Neural crest cell (in vitro differentiated cells): ENCODE measurements at regions not wholly inside any gene's neighbourhood (a gene's known extent, or its start where the extent isn't known, plus 50 kb on each side); places are given as distances from the start of the nearest gene placed in this dataset.

Experiments used
- DNase-seq: peaks from one replicate; pipeline ENCODE4 v3.0.0; 2021; ENCODE audit warnings: low read depth, mixed read lengths, low spot score
- H3K27ac Mint-ChIP-seq: one replicate; pipeline ENCODE4 v1.8.0; 2021; ENCODE audit warnings: mild to moderate bottlenecking, mixed read lengths; ENCODE audit not compliant: unreplicated experiment
- H3K27me3 Mint-ChIP-seq: 2 replicates; pipeline ENCODE4 v1.8.0; 2021; ENCODE audit warnings: low read depth, mild to moderate bottlenecking, mixed read lengths
- H3K36me3 Mint-ChIP-seq: 2 replicates; pipeline ENCODE4 v1.8.0; 2021; ENCODE audit warnings: low read depth, mild to moderate bottlenecking, mixed read lengths
- H3K4me1 Mint-ChIP-seq: 2 replicates; pipeline ENCODE4 v1.8.0; 2021; ENCODE audit warnings: mixed read lengths
- H3K4me3 Mint-ChIP-seq: one replicate; pipeline ENCODE4 v1.8.0; 2021; ENCODE audit warnings: mild to moderate bottlenecking, mixed read lengths
- H3K9me3 Mint-ChIP-seq: 2 replicates; pipeline ENCODE4 v1.8.0; 2021; ENCODE audit warnings: mixed read lengths
- CTCF ChIP-seq: fragments of 200-600 bp; sonication (generic); conservative IDR thresholded peaks from 2 replicates; pipeline ENCODE4 v1.5.0; 2021; ENCODE audit warnings: antibody characterized with exemption, mild to moderate bottlenecking

DNA sequence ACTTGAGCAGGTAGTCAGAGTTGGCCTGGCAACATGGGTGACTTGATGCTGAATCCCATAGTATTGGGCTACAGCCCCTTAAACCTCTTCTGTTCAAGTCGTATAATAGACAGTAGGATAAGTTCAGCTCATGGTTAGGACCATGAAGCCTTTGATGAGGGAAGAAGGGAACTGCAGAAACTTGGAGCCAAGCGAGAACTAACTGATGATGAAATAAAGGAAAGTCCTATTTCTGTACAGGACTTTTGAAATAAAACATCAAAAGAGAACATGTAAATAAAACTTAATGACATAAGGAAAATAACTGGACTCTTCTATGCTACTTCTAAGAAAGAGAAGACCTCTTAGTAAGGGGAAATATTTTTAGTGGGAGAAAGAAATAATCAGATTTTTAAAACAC is 51.2 kb upstream of the UGP2 start:
- H3K27me3 Mint-ChIP-seq, result no peaks in the 10 kb centered on the region
- H3K36me3 Mint-ChIP-seq, result no peaks in the 10 kb centered on the region
- no peak overlapping the region for H3K27ac Mint-ChIP-seq
- peaks cover 2% of the 10 kb centered on the region for H3K9me3 Mint-ChIP-seq
- no peak for DNase-seq
- no peak for TF ChIP-seq CTCF
- no peaks in the 10 kb centered on the region for H3K4me1 Mint-ChIP-seq
- H3K4me3 Mint-ChIP-seq, result no peak overlapping the region

- no peak for TF ChIP-seq CTCF
- Mint-ChIP-seq H3K27me3 (no peaks in the 10 kb centered on the region), H3K4me1 (no peaks in the 10 kb centered on the region), H3K36me3 (no peaks in the 10 kb centered on the region), H3K27ac (no peak overlapping the region), H3K9me3 (peaks cover 2% of the 10 kb centered on the region), H3K4me3 (no peak overlapping the region)
- DNase-seq, result no peak
Measured at GRCh38 chr2:63790906-63791305, 50.8 kb upstream of the UGP2 start.

DNA sequence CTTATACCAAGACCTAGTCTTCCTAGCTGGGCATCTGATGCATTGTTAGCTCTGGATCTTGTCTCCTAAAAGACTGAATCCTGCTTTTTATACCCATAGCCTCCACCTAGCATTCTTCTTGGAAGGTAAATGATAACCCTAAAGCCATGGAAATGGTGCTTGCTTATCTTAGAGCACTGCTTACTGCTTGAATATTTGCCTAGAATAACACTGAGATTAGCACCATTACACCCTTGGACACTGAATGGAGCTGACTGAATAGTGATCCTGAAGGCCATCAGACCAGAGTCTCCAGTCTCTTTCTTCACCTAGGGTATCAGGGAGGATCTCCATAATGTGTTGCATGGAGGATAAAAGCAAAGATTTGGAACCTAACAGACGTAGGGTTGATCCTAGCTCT is 50.3 kb upstream of the UGP2 start:
- no peak overlapping the region for H3K27ac Mint-ChIP-seq
- no peaks in the 10 kb centered on the region for H3K27me3 Mint-ChIP-seq
- no peaks in the 10 kb centered on the region for H3K36me3 Mint-ChIP-seq
- H3K9me3 Mint-ChIP-seq, result peaks cover 2% of the 10 kb centered on the region
- no peak for DNase-seq
- no peaks in the 10 kb centered on the region for H3K4me1 Mint-ChIP-seq
- no peak overlapping the region for H3K4me3 Mint-ChIP-seq
- TF ChIP-seq CTCF, result no peak
